Hepatic stellate cell (primary cell): ENCODE measurements at regions not wholly inside any gene's neighbourhood (a gene's known extent, or its start where the extent isn't known, plus 50 kb on each side); places are given as distances from the start of the nearest gene placed in this dataset.
"Not testable (repeated sequence)": the region's sequence is repeated elsewhere in the genome, so short reads cannot be mapped to it uniquely, and the experiment has no call there.

Source experiments
- DNase-seq: peaks from one replicate; pipeline ENCODE4 v3.0.0; 2011; ENCODE audit warnings: low spot score

GRCh38 chr10:124213471-124213870 is 120.1 kb upstream of the CHST15 start:
- DNase-seq = no peak

GRCh38 chr10:124212702-124213101 is 119.3 kb upstream of the CHST15 start:
- no peak for DNase-seq

- DNase-seq = no peak
Measured at GRCh38 chr10:124211921-124212320, 118.5 kb upstream of the CHST15 start.

GRCh38 chr10:124210263-124210662 is 116.9 kb upstream of the CHST15 start:
- no peak for DNase-seq

GRCh38 chr10:124207391-124207790 is 114.0 kb upstream of the CHST15 start:
- DNase-seq = no peak

- DNase-seq = no peak
Measured at GRCh38 chr10:124206616-124207015, 113.2 kb upstream of the CHST15 start.

GRCh38 chr10:124205432-124205831 is 112.0 kb upstream of the CHST15 start:
- DNase-seq = no peak

- DNase-seq = no peak
Measured at GRCh38 chr10:124204726-124205125, 111.3 kb upstream of the CHST15 start.

- no peak for DNase-seq
Measured at GRCh38 chr10:124200011-124200410, 106.6 kb upstream of the CHST15 start.

- DNase-seq = no peak
Measured at GRCh38 chr10:124198871-124199270, 105.5 kb upstream of the CHST15 start.

- no peak for DNase-seq
Measured at GRCh38 chr10:124198125-124198501, 104.7 kb upstream of the CHST15 start.

GRCh38 chr10:124197371-124198124 is 104.2 kb upstream of the CHST15 start:
- no peak for DNase-seq

- DNase-seq = no peak
Measured at GRCh38 chr10:124196659-124197058, 103.3 kb upstream of the CHST15 start.

- no peak for DNase-seq
Measured at GRCh38 chr10:124194199-124194824, 100.9 kb upstream of the CHST15 start.

GRCh38 chr10:124193309-124193696 is 99.9 kb upstream of the CHST15 start:
- DNase-seq = no peak

GRCh38 chr10:124192664-124193308 is 99.4 kb upstream of the CHST15 start:
- DNase-seq = not testable (repeated sequence)

GRCh38 chr10:124190476-124190875 is 97.1 kb upstream of the CHST15 start:
- not testable (repeated sequence) for DNase-seq

- DNase-seq = no peak
Measured at GRCh38 chr10:124186956-124187355, 93.6 kb upstream of the CHST15 start.

GRCh38 chr10:124185084-124185483 is 91.7 kb upstream of the CHST15 start:
- DNase-seq = no peak

- DNase-seq = no peak
Measured at GRCh38 chr10:124184208-124184830, 90.9 kb upstream of the CHST15 start.

GRCh38 chr10:124183617-124184016 is 90.2 kb upstream of the CHST15 start:
- DNase-seq = no peak

- no peak for DNase-seq
Measured at GRCh38 chr10:124182088-124182541, 88.7 kb upstream of the CHST15 start.

- DNase-seq = no peak
Measured at GRCh38 chr10:124181656-124182055, 88.3 kb upstream of the CHST15 start.
